Activated CD8-positive, alpha-beta T cell treated with anti-CD3 and anti-CD28 coated beads for 36 hours (primary cell): ENCODE measurements at regions not wholly inside any gene's neighbourhood (a gene's known extent, or its start where the extent isn't known, plus 50 kb on each side); places are given as distances from the start of the nearest gene placed in this dataset.
"Not testable (repeated sequence)": the region's sequence is repeated elsewhere in the genome, so short reads cannot be mapped to it uniquely, and the experiment has no call there.

Source experiments
- ATAC-seq: fragments of 200-7000 bp; cut with Tn5 transposase; one replicate; pipeline ENCODE4 v1.10.0; 2021; ENCODE audit warnings: mild to moderate bottlenecking, moderate library complexity
- CTCF ChIA-PET: fragments of 350-600 bp; sonication (Branson Sonifier 250); formaldehyde crosslinking; loops from one replicate; lab custom pipeline; 2021; ENCODE audit warnings: antibody characterized with exemption; lab: Charles Lee
- POLR2A ChIA-PET: fragments of 350-600 bp; sonication (Branson Sonifier 250); formaldehyde crosslinking; loops from one replicate; lab custom pipeline; 2021; ENCODE audit warnings: antibody characterized with exemption; lab: Charles Lee
- DNase-seq: peaks from one replicate; pipeline ENCODE4 v3.0.0-alpha.2; 2020
- H3K27ac Mint-ChIP-seq: one replicate; pipeline ENCODE4 v1.8.0; 2021; ENCODE audit warnings: mild to moderate bottlenecking, mixed read lengths
- H3K27me3 Mint-ChIP-seq: one replicate; pipeline ENCODE4 v1.8.0; 2021; ENCODE audit warnings: mixed read lengths
- H3K36me3 Mint-ChIP-seq: one replicate; pipeline ENCODE4 v1.8.0; 2021; ENCODE audit warnings: low read depth, mixed read lengths
- H3K4me1 Mint-ChIP-seq: one replicate; pipeline ENCODE4 v1.8.0; 2021; ENCODE audit warnings: low read depth, mixed read lengths
- H3K4me3 Mint-ChIP-seq: one replicate; pipeline ENCODE4 v1.8.0; 2021; ENCODE audit warnings: mild to moderate bottlenecking, moderate library complexity, mixed read lengths
- H3K9me3 Mint-ChIP-seq: one replicate; pipeline ENCODE4 v1.8.0; 2021; ENCODE audit warnings: mixed read lengths
- CTCF ChIP-seq: fragments of 200-600 bp; IDR thresholded peaks from one replicate; pipeline ENCODE4 v1.8.0; 2022; ENCODE audit warnings: antibody characterized with exemption, mild to moderate bottlenecking
- intact Hi-C: fragments of 100-400 bp; cut with micrococcal nuclease; formaldehyde crosslinking; loops from one replicate; pipeline ENCODE4 v1.10.0; 2022

GRCh38 chr6:22173311-22173710 is 123.5 kb downstream of the PRL start:
- H3K27ac Mint-ChIP-seq = no peak overlapping the region
- TF ChIP-seq CTCF = no peak
- no peaks in the 10 kb centered on the region for H3K27me3 Mint-ChIP-seq
- peaks cover 10% of the 10 kb centered on the region for H3K36me3 Mint-ChIP-seq
- H3K4me3 Mint-ChIP-seq = no peak overlapping the region
- POLR2A ChIA-PET = no interaction called here
- DNase-seq = no peak
- intact Hi-C loops = no loop called here
- H3K9me3 Mint-ChIP-seq = peaks cover 20% of the 10 kb centered on the region
- CTCF ChIA-PET = no interaction called here
- H3K4me1 Mint-ChIP-seq = no peaks in the 10 kb centered on the region
- ATAC-seq = no peak

GRCh38 chr6:22180250-22180649 is 116.6 kb downstream of the PRL start:
- H3K4me1 Mint-ChIP-seq, H3K36me3 Mint-ChIP-seq, H3K27me3 Mint-ChIP-seq, DNase-seq, CTCF ChIA-PET, ATAC-seq, H3K4me3 Mint-ChIP-seq, intact Hi-C loops, POLR2A ChIA-PET, H3K27ac Mint-ChIP-seq: not testable (repeated sequence)
- H3K9me3 Mint-ChIP-seq = peaks cover 20% of the 10 kb centered on the region

- ATAC-seq (no peak), DNase-seq (no peak)
- no peak for TF ChIP-seq CTCF
- H3K27me3 Mint-ChIP-seq = no peaks in the 10 kb centered on the region
- H3K4me1 Mint-ChIP-seq = no peaks in the 10 kb centered on the region
- no peak overlapping the region for H3K27ac Mint-ChIP-seq
- intact Hi-C loops = no loop called here
- ChIA-PET CTCF (no interaction called here), POLR2A (no interaction called here)
- peaks cover 22% of the 10 kb centered on the region for H3K9me3 Mint-ChIP-seq
- H3K4me3 Mint-ChIP-seq = no peak overlapping the region
- H3K36me3 Mint-ChIP-seq = peaks cover 2% of the 10 kb centered on the region
Measured at GRCh38 chr6:22184371-22184770, 112.5 kb downstream of the PRL start.

GRCh38 chr6:22189946-22190345 is 106.9 kb downstream of the PRL start:
- intact Hi-C loops = no loop called here
- DNase-seq (no peak), ATAC-seq (no peak)
- ChIA-PET CTCF (interaction anchor here (1.1 kb wide), 1 partner anchor 11 kb away, joined by 3 read pairs; no protein-coding TSS in a partner anchor), POLR2A (no interaction called here)
- no peaks in the 10 kb centered on the region for H3K4me1 Mint-ChIP-seq
- no peak overlapping the region for H3K27ac Mint-ChIP-seq
- peaks cover 4% of the 10 kb centered on the region for H3K9me3 Mint-ChIP-seq
- TF ChIP-seq CTCF = no peak
- no peaks in the 10 kb centered on the region for H3K27me3 Mint-ChIP-seq
- no peaks in the 10 kb centered on the region for H3K36me3 Mint-ChIP-seq
- H3K4me3 Mint-ChIP-seq = no peak overlapping the region

- intact Hi-C loops = no loop called here
- no peak overlapping the region for H3K27ac Mint-ChIP-seq
- H3K27me3 Mint-ChIP-seq = no peaks in the 10 kb centered on the region
- no peak for TF ChIP-seq CTCF
- no peaks in the 10 kb centered on the region for H3K4me1 Mint-ChIP-seq
- ChIA-PET CTCF (no interaction called here), POLR2A (no interaction called here)
- ATAC-seq (no peak), DNase-seq (no peak)
- no peaks in the 10 kb centered on the region for H3K36me3 Mint-ChIP-seq
- no peak overlapping the region for H3K4me3 Mint-ChIP-seq
- no peaks in the 10 kb centered on the region for H3K9me3 Mint-ChIP-seq
Measured at GRCh38 chr6:22194188-22194921, 102.5 kb downstream of the PRL start.
